GM19328 (cell line): ENCODE measurements at regions not wholly inside any gene's neighbourhood (a gene's known extent, or its start where the extent isn't known, plus 50 kb on each side); places are given as distances from the start of the nearest gene placed in this dataset.
"Not testable (repeated sequence)": the region's sequence is repeated elsewhere in the genome, so short reads cannot be mapped to it uniquely, and the experiment has no call there.

ENCODE experiments used
- ATAC-seq: cut with Tn5 transposase; IDR thresholded peaks from one replicate; pipeline ENCODE4 v1.9.1; 2021; ENCODE audit warnings: mild to moderate bottlenecking, moderate library complexity; ENCODE audit not compliant: unreplicated experiment

DNA sequence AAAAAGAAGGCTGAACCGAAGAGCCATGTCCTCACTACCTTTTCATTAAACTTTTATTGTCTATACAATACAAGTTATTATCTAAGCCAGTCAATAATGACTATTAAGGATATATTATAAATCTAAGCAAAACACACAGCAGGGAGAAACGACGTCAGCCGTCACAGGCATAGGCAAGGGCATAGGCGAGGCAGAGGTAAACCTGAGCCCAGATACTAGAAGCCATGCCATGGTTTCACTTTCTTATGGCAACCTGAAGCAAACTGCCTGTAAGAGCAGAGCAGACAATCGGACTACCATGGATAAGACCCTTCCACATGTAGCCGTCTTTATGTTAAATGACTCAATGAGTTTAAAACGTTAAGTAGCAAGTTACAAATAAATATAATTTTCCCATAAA lies 238.5 kb upstream of the ZNF521 start:
- ATAC-seq, result no peak

DNA sequence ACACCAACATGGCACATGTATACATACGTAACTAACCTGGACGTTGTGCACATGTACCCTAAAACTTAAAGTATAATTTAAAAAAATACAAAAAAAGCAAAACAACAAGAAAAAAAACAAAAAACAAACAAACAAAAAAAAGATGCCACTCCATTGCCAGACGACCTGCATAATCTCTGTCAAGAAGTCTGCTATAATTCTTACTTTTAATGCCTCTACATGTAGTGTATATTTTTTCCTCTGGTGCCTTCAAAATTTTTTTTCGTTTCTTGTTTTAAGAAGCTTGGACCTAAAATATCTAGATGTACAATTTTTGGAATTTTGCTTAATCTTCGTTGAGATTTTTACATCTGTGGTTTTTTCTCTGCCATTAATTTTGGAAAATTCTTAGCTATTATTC lies 235.6 kb upstream of the ZNF521 start:
- no peak for ATAC-seq

DNA sequence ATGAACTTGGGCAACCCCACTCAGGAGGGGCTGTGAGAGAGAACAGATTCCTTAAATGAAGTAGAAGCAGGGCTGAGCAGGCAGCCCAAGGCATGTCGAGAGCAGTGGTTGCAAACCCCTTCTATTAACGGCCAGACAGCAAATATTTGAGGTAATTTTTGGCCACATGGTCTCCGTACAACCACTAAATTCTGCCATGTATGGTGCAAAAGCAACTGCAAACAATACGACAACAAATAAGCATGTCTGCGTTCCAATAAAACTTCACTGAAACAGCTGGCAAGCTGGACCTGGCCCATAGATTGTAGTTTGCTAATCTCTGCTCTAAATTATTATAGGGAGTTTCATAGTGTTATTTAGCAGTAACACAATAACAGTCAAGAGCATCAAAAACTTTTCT lies 217.0 kb upstream of the ZNF521 start:
- no peak for ATAC-seq

DNA sequence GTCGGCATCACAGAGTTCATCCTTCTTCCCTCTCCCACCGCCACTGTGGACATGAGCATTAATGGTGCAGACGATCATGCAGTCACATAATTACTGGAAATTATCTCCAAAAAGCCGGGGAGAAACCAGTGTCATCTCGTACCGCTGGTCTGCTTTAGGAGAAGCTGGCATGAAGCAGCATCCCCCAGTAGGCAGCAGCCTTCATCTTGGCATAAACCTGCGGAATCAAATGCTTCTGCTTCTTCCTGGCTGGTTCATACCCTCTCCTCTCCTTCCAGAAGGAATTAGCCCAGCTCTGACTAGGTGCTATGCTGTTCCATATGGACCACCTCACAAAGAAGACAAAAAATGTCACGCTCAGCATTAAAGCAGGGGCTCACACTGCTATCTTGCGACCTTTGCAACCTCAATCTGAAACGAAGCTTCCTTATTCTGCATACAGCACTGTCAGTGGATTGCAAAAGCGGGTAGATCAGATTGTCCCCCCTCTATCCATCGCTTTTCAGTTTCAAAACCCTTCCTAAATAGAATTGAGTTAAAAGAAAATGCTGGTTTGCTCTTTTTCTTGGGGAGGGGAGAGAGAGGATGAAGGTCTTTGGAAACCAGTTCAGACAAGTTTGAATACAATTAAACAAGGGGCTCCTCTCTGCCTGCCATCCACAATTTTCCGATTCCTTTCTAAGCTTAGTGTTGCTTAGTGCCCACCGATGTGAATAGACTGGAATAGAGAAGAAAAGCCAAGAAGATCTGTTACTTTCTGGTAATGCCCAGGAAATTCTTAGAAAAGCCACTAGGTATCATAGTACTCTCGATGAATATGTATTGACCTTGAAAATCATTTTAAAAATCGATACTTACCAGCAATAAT lies 212.1 kb upstream of the ZNF521 start:
- no peak for ATAC-seq

DNA sequence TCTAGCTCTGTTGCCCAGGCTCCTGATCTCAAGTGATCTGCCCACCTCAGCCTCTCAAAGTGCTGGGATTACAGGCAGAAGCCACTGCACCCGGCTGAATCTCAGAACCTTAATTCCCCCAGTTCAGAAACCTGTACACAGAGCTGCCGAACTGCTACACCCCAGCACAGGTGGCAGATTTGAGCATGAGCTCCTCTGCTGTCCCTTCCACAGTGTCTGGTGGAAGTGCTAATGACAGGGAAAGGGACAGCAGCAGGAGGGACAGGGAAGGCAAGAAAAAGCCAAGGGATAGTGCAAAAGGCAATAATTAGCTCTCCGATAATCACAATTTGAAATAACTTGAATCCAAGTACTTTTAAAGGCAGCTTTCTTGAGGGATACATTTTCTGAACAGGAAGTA lies 211.4 kb upstream of the ZNF521 start:
- ATAC-seq, result no peak

DNA sequence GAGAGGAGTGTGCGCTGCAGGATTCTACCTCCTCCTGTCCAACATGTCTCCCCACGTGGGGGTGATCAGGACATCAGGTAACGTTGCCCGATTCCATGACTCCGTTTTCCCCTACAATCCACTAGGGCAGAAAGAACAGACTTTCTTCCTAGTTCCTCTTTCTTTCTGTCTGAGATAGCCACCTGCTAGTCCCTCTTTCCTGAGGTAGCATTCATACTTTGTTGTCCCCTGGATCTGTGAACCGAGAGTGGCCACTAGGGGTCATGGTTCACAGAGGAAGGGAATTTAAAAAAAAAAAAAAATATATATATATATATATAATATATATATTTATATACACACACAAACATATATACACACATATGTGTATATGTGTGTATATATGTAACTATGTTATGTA lies 210.0 kb upstream of the ZNF521 start:
- no peak for ATAC-seq

DNA sequence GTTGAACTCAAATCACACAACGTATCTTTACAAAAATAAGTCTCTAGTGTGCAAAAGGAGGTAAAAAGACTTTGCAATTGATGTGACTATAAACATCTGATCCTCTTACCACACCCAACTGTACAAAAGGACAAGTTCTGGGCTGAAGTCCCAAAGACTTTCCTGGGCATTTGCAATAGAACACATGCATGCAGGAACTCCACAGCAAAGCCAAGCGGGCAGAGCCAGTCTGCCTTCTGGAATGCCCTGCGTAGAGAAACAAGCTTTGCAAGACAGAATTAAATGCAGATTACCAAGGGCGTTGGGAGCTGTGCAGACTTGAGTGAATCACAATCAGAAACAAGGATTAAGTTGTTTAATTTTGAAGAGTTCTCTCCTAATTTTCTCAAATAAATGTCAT lies 208.4 kb upstream of the ZNF521 start:
- no peak for ATAC-seq

DNA sequence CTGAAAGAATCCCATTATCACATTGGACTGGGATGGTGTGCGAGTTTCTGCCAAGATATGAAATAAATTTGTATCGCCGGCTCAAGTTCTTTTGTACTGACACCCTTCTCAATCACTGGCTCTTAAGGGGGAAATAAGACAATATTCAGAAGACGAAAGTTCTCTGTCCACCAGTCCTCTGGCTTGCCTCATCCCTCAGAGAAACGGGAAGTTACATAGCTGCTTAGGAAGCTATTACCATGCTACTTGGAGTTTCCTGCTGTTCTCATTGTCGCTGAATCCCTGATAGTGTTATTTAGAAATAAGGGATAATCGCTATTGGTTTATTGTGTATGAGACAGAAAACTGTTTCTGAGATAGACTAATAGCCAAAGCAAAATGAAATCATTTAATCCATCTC lies 205.0 kb upstream of the ZNF521 start:
- no peak for ATAC-seq

DNA sequence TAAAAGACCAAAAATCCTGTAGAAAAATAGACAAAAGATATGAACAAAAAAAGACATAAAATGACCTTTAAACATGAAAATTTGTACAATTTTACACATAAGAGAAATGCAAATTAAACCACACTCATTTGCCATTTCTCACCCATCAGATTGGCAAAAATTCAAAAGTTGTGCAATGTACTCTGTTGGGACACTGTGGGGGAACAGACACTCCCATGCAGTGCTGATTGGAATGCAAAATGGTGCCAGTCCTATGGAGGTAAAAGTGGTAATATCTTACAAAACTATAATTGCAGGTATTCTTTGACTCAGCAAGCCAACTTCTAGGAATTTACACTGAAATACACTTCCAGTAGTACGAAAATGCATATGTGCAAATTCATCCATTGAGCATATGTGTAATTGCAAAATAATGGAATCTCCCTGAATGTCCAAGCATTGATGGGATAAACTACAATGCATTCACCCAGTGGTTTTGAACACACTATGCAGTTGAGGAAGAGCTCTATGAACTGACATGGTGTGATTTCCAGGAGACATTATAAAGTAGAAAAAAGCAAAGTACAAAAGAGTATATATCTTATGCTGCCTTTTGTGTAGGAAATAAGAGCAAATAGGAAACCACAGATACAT lies 201.8 kb upstream of the ZNF521 start:
- ATAC-seq, result no peak

DNA sequence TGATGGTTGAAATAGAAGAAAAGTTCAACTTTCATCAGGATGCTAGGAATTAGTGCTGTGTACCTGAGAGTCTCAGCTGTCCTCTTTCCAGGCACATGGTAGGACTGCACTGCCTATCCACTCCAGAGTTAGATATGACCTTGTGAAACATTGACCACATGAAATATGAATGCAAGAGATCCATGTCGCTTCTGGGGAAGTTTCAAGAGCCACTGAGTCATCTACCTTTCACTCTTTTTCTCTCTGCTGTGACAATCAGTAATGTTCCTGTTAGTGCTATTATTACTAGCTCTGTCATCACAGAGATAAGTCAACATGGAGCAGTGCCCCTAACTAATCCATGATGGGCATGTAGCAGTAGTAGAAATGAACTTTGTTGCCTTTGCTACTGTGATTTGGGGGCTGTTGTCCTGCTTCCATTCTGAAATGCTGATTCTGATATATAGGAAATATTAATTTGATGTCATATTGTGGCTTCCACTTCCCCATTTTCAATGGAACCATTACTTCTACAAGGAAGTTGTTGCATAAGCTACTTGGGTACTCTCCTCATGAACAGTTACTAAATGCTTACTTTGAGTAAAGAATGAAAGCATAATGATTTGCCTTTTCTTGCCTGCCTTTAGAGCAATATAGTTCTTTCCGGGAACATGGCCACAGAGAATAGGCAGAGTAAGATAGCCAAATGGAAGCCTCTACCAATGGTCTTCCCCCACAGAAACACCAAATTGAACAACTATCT lies 192.8 kb upstream of the ZNF521 start:
- ATAC-seq, result no peak

DNA sequence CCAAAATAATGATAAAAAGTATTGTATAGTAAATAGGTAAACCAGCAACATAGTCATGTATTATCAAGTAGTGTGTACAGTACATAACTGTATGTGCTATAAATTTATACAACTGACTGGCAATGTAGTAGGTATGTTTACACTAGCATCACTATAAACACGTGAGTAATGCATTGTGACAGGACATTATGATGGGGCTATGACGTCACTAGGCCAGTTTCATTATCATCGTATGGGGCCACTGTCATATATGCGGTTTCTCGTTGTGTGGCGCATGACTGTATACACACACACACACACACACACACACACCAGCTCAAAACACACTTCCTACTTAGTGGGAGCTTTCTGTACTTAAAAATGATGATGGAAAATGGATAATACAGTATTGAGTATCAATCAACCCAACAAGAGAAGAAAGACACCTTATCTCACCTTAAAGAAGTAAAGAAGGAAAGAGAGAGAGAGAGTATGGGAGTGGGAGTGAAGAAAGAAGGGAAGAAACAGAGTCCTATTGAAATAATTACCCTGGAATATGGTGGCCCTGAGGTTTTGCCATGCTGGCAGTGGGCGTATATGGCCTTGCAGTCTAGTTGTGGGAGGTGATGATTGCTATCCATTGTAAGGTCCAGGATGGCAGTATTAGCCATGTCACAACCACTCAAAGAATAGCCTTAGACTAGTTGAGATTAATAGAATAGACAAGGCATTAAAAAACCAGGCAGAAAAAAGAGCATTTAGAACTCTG lies 186.4 kb upstream of the ZNF521 start:
- no peak for ATAC-seq

DNA sequence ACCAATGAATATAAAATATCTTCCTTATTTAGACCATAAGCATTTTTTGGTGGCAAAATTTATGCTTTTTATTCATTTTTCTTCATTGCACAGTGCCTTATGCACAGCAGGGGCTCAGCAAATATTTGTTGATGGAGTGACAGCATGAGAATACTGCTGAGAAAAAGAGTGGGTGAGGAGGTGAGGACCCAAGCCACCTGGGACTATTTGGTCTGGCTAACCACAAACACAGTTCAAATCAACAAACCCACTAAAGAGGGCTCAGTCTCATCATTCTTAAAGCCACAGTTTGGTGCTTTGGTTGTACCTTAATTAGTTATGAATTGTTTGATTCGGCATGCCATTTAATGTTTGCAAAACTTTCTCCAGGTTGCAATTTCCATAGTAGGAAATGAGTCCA lies 183.5 kb upstream of the ZNF521 start:
- ATAC-seq, result no peak

DNA sequence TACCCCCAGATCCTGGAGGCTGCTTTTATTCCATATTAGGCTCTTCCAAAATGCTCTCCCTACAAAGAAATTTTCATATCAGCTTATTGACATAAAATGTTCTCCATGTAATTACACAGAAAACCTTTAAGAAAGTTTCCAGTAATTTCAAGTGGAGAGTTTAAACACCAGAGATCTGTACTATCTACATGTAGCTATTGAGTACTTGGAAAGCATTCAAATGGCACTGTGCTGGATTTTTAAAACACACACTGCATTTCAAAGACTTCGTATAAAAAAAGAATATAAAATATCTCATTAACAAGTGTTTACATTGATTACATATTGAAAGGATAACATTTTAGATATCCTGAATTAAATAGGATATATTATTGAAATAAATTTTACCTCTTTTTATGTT lies 182.4 kb upstream of the ZNF521 start:
- no peak for ATAC-seq

DNA sequence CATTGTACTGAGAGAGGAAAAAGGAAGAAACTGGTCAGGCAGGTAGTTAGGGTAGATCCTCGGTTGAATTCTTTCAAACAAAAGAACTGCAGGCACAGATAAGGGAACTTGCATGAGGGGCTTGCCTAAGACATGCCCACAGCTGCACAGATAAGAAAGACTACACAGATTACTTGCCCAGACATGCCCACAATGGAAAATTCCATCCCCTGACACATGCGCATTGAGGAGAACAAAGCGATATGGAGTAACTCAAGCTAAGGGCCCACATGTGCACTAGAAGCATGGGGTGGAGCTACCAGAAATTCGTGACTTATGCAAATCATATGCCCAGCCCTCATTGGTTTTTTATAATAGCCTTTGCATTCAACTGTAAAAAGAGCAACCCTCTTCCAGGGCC lies 181.3 kb upstream of the ZNF521 start:
- ATAC-seq, result no peak

DNA sequence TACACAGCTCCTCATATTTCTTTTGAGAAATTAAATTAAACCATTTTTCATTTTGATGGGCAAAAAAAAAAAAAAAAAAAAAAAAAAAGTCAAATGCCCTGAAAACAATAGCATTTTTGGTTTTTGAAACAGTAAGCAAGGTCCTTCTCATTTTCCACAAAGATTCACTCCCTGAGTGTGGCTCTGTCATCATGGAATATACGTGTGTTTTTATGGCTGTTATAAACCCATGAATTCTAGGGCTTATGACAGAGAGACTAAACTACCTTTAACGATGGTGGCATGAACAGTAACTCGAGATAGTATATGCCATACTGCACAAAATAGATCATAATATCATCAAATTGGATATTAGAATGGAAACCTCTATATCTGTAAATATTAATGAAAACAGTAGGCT lies 179.2 kb upstream of the ZNF521 start:
- ATAC-seq, result no peak

DNA sequence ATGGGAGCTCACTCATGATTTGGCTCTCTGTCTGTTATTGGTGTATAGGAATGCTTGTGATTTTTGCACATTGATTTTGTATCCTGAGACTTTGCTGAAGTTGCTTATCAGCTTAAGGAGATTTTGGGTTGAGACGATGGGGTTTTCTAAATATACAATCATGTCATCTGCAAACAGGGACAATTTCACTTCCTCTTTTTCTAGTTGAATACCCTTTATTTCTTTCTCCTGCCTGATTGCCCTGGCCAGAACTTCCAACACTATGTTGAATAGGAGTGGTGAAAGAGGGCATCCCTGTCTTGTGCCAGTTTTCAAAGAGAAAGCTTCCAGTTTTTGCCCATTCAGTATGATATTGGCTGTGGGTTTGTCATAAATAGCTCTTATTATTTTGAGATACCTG lies 173.8 kb upstream of the ZNF521 start:
- ATAC-seq, result not testable (repeated sequence)

DNA sequence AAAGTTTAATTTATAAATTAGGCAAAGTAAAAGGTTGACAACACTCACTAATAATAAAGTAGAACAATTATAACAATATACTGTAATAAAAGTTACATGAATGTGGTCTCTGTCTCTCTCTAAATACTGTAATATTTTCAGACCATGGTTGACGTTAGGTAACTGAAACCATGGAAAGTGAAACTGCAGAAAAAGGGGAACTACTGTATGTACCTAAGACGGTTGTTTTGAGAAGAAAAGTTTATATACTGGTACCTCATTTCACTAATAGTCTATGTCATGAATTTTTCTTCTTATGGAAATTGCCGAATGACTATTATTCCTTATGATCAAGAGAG lies 166.7 kb upstream of the ZNF521 start:
- ATAC-seq, result peak; percentile 99

DNA sequence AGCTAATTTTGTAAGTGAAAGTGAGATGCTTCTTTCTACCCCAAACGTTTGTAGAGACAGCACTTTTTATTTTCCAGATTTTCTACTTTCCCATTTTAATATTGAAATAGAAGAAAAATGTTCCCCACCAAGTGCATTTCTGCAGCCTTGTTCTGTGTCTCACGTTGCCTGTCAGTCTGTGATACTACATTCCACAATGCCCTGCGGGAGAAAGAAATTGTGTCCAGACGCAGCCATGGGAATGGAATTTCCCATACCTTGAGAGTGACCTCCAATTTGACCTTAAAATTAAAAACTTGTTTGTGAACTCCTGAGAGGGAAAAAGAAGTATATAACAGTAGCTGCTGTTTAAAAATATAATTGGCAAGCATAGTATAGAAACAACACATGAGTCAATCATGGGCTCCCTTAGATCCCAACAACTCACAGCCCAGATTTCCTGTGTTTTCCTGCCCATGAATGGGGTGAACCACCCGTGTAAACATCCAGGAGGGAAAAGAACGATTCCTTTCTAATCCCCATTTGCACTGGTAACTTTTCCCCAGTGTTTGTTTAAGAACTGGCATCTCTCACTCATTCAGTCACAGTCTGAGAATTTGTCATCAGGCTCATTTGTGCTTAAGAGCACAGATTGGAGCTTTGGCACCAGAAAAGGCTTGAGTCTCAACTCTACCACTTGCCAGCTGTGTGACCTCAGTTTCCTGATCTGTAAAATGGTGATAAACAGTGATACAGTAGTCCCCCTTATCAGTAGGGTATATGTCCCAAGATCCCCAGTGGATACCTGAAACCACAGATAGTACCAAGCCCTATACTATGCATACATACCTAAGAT lies 166.1 kb upstream of the ZNF521 start:
- ATAC-seq, result peak; percentile 35

DNA sequence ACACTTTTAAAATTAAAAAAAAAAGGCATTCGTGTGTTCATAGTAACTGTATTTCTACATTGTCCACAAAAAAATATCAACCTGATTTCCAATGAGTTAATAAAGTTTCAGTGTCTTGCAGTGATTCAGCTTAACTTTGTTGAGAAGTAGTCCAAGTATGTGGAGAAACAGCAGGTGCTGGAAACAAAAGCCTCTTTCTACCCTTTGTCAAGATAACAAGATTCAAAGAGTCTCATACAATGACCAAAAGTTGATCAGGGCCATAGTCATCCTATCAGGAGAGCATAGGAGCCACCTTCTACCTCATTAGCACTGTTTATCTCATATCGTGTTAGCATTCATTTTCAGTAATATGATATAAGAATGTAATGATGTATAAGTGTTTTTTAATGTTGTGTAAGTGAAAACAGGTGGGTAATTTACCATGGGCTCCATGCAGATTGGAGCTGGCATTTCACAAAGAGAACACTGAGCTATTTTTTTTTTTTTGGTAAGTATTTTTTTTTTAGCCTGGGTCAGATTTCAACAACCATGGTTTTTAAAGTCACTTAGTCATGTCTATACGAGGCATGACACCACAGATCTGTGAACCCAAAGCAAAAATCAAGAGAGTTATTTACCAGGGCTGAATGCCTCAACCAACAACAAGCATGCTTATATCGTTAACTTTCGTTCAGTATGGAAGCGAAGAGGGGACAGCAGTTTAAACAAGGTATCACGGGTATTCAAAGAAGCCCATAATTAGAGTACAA lies 165.0 kb upstream of the ZNF521 start:
- ATAC-seq, result no peak

DNA sequence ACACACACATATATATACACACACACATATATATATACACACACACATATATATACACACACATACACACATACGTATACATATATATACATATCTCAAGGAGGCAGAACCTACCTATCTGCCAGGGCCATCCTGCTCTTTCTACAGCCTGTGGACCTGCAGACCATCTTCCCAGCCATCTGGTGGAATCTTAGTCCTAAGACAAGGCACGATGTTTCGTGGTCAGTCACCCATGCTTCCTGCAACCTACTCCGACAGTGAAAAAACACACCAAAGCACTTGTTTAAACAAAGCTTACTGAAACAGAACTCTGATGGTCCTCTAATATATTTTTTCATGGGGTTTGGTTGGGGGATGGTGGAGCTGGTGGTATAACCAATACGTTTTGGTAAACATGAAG lies 164.2 kb upstream of the ZNF521 start:
- ATAC-seq, result no peak
